ENCODE measurements at regions not wholly inside any gene's neighbourhood (a gene's known extent, or its start where the extent isn't known, plus 50 kb on each side); places are given as distances from the start of the nearest gene placed in this dataset.

GRCh38 chr2:190127651-190128050, 65.1 kb upstream of the MSTN start:
- Mint-ChIP-seq H3K9me3 (ENCODE audit: unreplicated experiment) (peaks cover 6% of the 10 kb centered on the region), H3K27me3 (ENCODE audit: unreplicated experiment) (no peaks in the 10 kb centered on the region), H3K4me3 (ENCODE audit: unreplicated experiment) (no peak overlapping the region), H3K36me3 (ENCODE audit: unreplicated experiment) (no peaks in the 10 kb centered on the region), H3K27ac (ENCODE audit: unreplicated experiment) (no peak overlapping the region), H3K4me1 (ENCODE audit: unreplicated experiment) (no peaks in the 10 kb centered on the region)
- no peak for DNase-seq (ENCODE audit: extremely low spot score, unreplicated experiment)
- TF ChIP-seq CTCF (IDR thresholded peaks at IDR 0.05) = no peak

- no peak for TF ChIP-seq CTCF (IDR thresholded peaks at IDR 0.05)
- no peaks in the 10 kb centered on the region for H3K36me3 Mint-ChIP-seq (ENCODE audit: unreplicated experiment)
- no peaks in the 10 kb centered on the region for H3K9me3 Mint-ChIP-seq (ENCODE audit: unreplicated experiment)
- DNase-seq (ENCODE audit: extremely low spot score, unreplicated experiment) = no peak
- no peak overlapping the region for H3K27ac Mint-ChIP-seq (ENCODE audit: unreplicated experiment)
- no peak overlapping the region for H3K4me3 Mint-ChIP-seq (ENCODE audit: unreplicated experiment)
- no peaks in the 10 kb centered on the region for H3K4me1 Mint-ChIP-seq (ENCODE audit: unreplicated experiment)
- H3K27me3 Mint-ChIP-seq (ENCODE audit: unreplicated experiment) = no peaks in the 10 kb centered on the region
Observed at GRCh38 chr2:190126798-190127197, 64.3 kb upstream of the MSTN start.

GRCh38 chr2:190123956-190124355, 61.4 kb upstream of the MSTN start:
- no peak for TF ChIP-seq CTCF (IDR thresholded peaks at IDR 0.05)
- Mint-ChIP-seq H3K27me3 (ENCODE audit: unreplicated experiment) (no peaks in the 10 kb centered on the region), H3K36me3 (ENCODE audit: unreplicated experiment) (no peaks in the 10 kb centered on the region), H3K4me3 (ENCODE audit: unreplicated experiment) (no peak overlapping the region), H3K27ac (ENCODE audit: unreplicated experiment) (no peak overlapping the region), H3K4me1 (ENCODE audit: unreplicated experiment) (no peaks in the 10 kb centered on the region), H3K9me3 (ENCODE audit: unreplicated experiment) (no peaks in the 10 kb centered on the region)
- no peak for DNase-seq (ENCODE audit: extremely low spot score, unreplicated experiment)

- H3K27me3 Mint-ChIP-seq (ENCODE audit: unreplicated experiment) = no peaks in the 10 kb centered on the region
- H3K36me3 Mint-ChIP-seq (ENCODE audit: unreplicated experiment) = no peaks in the 10 kb centered on the region
- H3K4me3 Mint-ChIP-seq (ENCODE audit: unreplicated experiment) = no peak overlapping the region
- H3K4me1 Mint-ChIP-seq (ENCODE audit: unreplicated experiment) = no peaks in the 10 kb centered on the region
- no peak overlapping the region for H3K27ac Mint-ChIP-seq (ENCODE audit: unreplicated experiment)
- peak; percentile 57 for TF ChIP-seq CTCF (IDR thresholded peaks at IDR 0.05)
- DNase-seq (ENCODE audit: extremely low spot score, unreplicated experiment) = no peak
- H3K9me3 Mint-ChIP-seq (ENCODE audit: unreplicated experiment) = no peaks in the 10 kb centered on the region
Observed at GRCh38 chr2:190121971-190122370, 59.4 kb upstream of the MSTN start.

- no peak for TF ChIP-seq CTCF (IDR thresholded peaks at IDR 0.05)
- Mint-ChIP-seq H3K27ac (ENCODE audit: unreplicated experiment) (no peak overlapping the region), H3K27me3 (ENCODE audit: unreplicated experiment) (no peaks in the 10 kb centered on the region), H3K4me3 (ENCODE audit: unreplicated experiment) (no peak overlapping the region), H3K4me1 (ENCODE audit: unreplicated experiment) (no peaks in the 10 kb centered on the region), H3K9me3 (ENCODE audit: unreplicated experiment) (no peaks in the 10 kb centered on the region), H3K36me3 (ENCODE audit: unreplicated experiment) (no peaks in the 10 kb centered on the region)
- no peak for DNase-seq (ENCODE audit: extremely low spot score, unreplicated experiment)
Observed at GRCh38 chr2:190121305-190121704, 58.8 kb upstream of the MSTN start.

Measured in osteocyte (in vitro differentiated cells).